GM12873 (cell line): ENCODE measurements at regions not wholly inside any gene's neighbourhood (a gene's known extent, or its start where the extent isn't known, plus 50 kb on each side); places are given as distances from the start of the nearest gene placed in this dataset.

Experiments
- CTCF ChIP-seq: IDR thresholded peaks from 2 replicates; pipeline ENCODE4 v1.5.1; 2012; ENCODE audit warnings: low read depth, mild to moderate bottlenecking, moderate library complexity, low read length, control low read depth; ENCODE audit not compliant: insufficient read depth; ENCODE audit errors: missing control alignments

DNA sequence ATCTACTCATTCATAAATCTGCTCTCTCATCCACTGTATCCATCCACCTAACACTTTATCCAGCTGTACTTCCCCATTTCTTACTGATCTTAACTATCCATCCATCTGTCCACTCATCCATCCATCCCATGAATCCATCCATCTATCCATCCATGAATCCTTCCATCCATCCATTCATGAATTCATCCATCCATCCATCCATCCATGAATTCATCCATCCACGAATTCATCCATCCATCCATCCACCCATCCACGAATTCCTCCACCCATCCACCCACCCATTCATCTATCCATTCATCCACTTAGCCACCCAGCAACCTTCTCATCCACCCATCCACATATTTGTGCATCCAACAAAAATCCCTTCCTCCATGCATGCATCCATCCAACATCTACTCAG lies 128.6 kb upstream of the MYL2 start:
- TF ChIP-seq CTCF = no peak

- no peak for TF ChIP-seq CTCF
Observed at GRCh38 chr12:111046896-111047295, 126.5 kb upstream of the MYL2 start.

- no peak for TF ChIP-seq CTCF
Observed at GRCh38 chr12:111045941-111046340, 125.6 kb upstream of the MYL2 start.

DNA sequence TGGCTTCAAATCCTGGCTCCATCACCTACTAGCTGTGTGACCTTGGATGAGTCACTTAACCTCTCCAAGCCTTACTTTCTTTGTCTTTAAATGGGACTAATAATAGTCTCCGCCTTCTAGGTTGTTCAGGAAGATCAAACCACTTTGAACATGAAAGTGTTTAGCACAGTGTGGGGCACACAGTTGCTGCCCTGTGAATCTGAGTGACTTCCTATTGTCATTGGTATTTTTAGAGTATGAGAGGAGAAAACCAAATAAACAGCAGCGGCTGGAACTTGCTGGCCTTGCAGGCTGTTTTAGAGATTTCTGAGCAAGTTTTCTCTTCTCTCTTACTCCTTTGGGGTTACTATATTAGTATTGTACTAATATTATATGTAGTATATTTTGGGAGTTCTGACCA lies 120.7 kb upstream of the MYL2 start:
- no peak for TF ChIP-seq CTCF

DNA sequence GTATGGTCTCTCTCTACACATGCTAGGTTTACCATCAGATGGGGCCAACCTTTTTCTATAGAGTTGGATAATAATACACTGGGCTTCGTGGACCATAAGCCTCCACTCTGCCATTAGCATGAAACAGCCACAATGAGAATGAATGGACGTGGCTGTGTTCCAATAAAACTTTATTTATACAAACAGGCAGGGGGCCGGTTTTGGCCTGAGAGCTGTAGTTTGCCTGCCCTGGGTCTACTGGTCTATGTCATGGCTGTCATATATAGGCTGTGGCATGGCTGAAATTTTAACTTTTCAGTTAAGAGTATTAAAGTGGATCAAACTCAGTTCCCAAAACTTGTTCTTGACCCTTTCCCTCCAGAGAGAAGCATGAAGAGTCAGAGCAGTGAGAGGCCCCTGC lies 120.3 kb upstream of the MYL2 start:
- no peak for TF ChIP-seq CTCF

DNA sequence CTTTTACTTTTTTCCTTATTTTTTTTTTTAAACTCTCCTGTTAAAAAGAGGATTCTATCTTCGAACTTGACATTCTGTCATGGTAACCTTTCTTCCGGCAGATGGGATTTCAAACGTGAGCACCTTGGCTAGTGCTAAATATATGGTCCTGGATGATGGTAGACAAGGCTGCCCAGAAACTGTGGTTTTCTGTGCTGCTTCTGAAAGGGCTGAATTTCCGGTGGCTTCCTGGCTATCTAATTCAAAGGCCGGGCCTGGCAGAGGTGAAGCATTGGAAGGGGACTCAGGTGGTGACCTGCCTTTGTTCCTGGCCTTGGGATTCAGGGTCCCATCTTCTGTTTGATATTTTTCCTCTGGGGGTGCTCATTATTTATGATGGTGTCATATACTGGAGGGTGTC lies 118.6 kb upstream of the MYL2 start:
- TF ChIP-seq CTCF = no peak

DNA sequence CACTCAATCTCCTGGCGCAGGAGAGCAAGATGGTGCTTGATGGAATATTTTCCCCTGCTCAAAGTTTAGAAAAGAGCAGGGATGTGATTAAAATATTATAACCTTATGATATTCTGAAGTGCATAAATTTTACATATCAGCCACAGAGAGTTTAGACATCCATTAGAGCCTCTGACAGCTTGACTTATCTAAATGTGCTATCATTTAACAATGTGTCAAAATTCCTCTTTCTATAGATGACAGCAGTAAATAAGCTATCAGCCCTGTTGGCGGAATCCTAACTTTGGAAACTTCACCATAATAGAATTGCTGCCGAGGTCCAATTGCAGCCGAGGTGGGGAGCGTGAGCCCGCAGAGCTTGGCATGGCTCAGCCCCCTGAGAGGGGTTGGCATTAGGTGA lies 117.7 kb upstream of the MYL2 start:
- no peak for TF ChIP-seq CTCF

DNA sequence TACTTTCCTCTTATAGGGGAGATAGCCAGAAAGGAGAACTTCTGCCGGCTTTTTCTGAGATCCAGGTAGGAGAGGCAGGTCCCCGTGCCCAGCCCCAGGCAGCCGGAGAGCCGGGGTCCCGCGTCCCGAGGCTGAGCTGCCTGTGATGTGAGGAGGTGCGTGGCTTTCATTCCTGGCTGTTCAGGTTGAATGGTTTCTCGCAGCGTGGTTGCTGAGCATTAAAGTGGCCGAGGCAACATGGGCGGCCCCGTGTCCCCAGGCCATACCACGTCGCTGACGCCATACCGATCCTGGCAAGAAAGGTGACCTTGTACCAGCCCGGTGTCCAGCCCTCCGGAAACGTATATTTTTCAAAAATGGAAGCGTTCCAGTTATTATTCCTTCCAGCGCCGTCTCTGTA lies 116.7 kb upstream of the MYL2 start:
- TF ChIP-seq CTCF = no peak
